Testis (tissue), 2 donors: ENCODE measurements at regions not wholly inside any gene's neighbourhood (a gene's known extent, or its start where the extent isn't known, plus 50 kb on each side); places are given as distances from the start of the nearest gene placed in this dataset.

Experiments
- CTCF ChIP-seq, 3 experiments: fragments of 450-650 bp in 2 of 3; fragments of 200-600 bp in 1 of 3; sonication (generic) in 1 of 3; IDR thresholded peaks; one replicate each; pipeline ENCODE4 v1.5.1; 2016 to 2019; ENCODE audit warnings: antibody characterized with exemption in 3 of 3, mild to moderate bottlenecking in 2 of 3, moderate library complexity in 1 of 3
- POLR2A ChIP-seq: fragments of 450-650 bp; IDR thresholded peaks from one replicate; pipeline ENCODE4 v1.6.1; 2017; ENCODE audit warnings: antibody characterized with exemption, mild to moderate bottlenecking, moderate library complexity

DNA sequence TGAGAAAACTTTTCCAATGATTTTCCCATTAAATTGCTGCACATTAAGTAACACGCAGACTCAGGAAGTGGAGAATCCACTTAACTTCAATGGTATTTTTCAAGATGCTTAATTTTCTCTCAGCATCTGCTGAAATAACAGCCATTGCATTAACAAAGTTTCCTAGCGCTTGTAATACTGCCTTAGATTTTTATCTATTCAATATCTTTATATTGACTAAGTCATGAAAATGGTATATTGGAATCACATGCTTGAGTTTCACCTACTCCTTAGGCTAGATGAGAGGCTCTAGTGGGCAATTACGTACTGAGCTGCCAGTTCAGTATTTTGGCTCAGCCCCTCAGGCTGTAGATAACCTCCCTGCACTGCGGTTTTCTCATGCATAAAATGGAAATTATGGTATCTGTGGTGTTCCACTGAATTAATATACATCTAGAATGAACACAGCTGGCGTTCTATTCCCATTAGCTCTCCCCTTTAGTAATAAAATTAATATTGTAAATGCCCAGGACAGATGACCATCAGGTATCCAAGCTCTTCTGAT lies 112.9 kb downstream of the MTX3 start:
- no peak for TF ChIP-seq CTCF (IDR thresholded peaks at IDR 0.05)
- TF ChIP-seq POLR2A: no peak
